ENCODE measurements at regions not wholly inside any gene's neighbourhood (a gene's known extent, or its start where the extent isn't known, plus 50 kb on each side); places are given as distances from the start of the nearest gene placed in this dataset.
"Not testable (repeated sequence)": the region's sequence is repeated elsewhere in the genome, so short reads cannot be mapped to it uniquely, and the experiment has no call there.

- DNase-seq (ENCODE audit: low spot score): peak; percentile 6
- TF ChIP-seq CTCF (IDR thresholded peaks at IDR 0.05; ENCODE audit: extremely low read depth, insufficient read depth, missing control alignments): peak; percentile 38
- in situ Hi-C loops (cut with MboI; ENCODE audit: low pct_unique_long_range_greater_than_20kb, low sequenced_read_pairs, unreplicated experiment): no loop called here
Measured at GRCh38 chrX:99301990-99302389, 1108.1 kb downstream of the PCDH19 start.

- no peak for DNase-seq (ENCODE audit: low spot score)
- TF ChIP-seq CTCF (IDR thresholded peaks at IDR 0.05; ENCODE audit: extremely low read depth, insufficient read depth, missing control alignments): peak; percentile 2
- in situ Hi-C loops (cut with MboI; ENCODE audit: low pct_unique_long_range_greater_than_20kb, low sequenced_read_pairs, unreplicated experiment): no loop called here
Measured at GRCh38 chrX:99271641-99272040, 1138.4 kb downstream of the PCDH19 start.

- in situ Hi-C loops (cut with MboI; ENCODE audit: low pct_unique_long_range_greater_than_20kb, low sequenced_read_pairs, unreplicated experiment): no loop called here
- no peak for TF ChIP-seq CTCF (IDR thresholded peaks at IDR 0.05; ENCODE audit: extremely low read depth, insufficient read depth, missing control alignments)
- no peak for DNase-seq (ENCODE audit: low spot score)
Measured at GRCh38 chrX:99266255-99266654, 1143.8 kb downstream of the PCDH19 start.

- no peak for TF ChIP-seq CTCF (IDR thresholded peaks at IDR 0.05; ENCODE audit: extremely low read depth, insufficient read depth, missing control alignments)
- in situ Hi-C loops (cut with MboI; ENCODE audit: low pct_unique_long_range_greater_than_20kb, low sequenced_read_pairs, unreplicated experiment): no loop called here
- no peak for DNase-seq (ENCODE audit: low spot score)
Measured at GRCh38 chrX:99248180-99248579, 1161.9 kb downstream of the PCDH19 start.

GRCh38 chrX:99242001-99242400 is 1168.1 kb downstream of the PCDH19 start:
- no peak for TF ChIP-seq CTCF (IDR thresholded peaks at IDR 0.05; ENCODE audit: extremely low read depth, insufficient read depth, missing control alignments)
- no peak for DNase-seq (ENCODE audit: low spot score)
- in situ Hi-C loops (cut with MboI; ENCODE audit: low pct_unique_long_range_greater_than_20kb, low sequenced_read_pairs, unreplicated experiment): no loop called here

GRCh38 chrX:99234384-99234783 is 1175.7 kb downstream of the PCDH19 start:
- in situ Hi-C loops (cut with MboI; ENCODE audit: low pct_unique_long_range_greater_than_20kb, low sequenced_read_pairs, unreplicated experiment); DNase-seq (ENCODE audit: low spot score): not testable (repeated sequence)

- no peak for TF ChIP-seq CTCF (IDR thresholded peaks at IDR 0.05; ENCODE audit: extremely low read depth, insufficient read depth, missing control alignments)
- no peak for DNase-seq (ENCODE audit: low spot score)
- in situ Hi-C loops (cut with MboI; ENCODE audit: low pct_unique_long_range_greater_than_20kb, low sequenced_read_pairs, unreplicated experiment): no loop called here
Measured at GRCh38 chrX:99192421-99192820, 1217.7 kb downstream of the PCDH19 start.

All from GM13977 (cell line).